C4-2B (cell line): ENCODE measurements at regions not wholly inside any gene's neighbourhood (a gene's known extent, or its start where the extent isn't known, plus 50 kb on each side); places are given as distances from the start of the nearest gene placed in this dataset.

Experiments used
- H3K27ac ChIP-seq: fragments of 450-650 bp; 2 replicates; pipeline ENCODE4 v1.5.1; 2017
- CTCF ChIP-seq: fragments of 450-650 bp; conservative IDR thresholded peaks from 2 replicates; pipeline ENCODE4 v1.5.1; 2017; ENCODE audit warnings: mild to moderate bottlenecking
- ZFX ChIP-seq: fragments of 450-650 bp; IDR thresholded peaks from 2 replicates; pipeline ENCODE4 v1.6.1; 2017

GRCh38 chr5:18091142-18091541 lies 456.9 kb downstream of the TAF11L14 start:
- no peak for TF ChIP-seq ZFX
- no peak for TF ChIP-seq CTCF
- no peak overlapping the region for H3K27ac ChIP-seq

GRCh38 chr5:18091758-18092157 lies 457.5 kb downstream of the TAF11L14 start:
- H3K27ac ChIP-seq: no peak overlapping the region
- no peak for TF ChIP-seq ZFX
- no peak for TF ChIP-seq CTCF

GRCh38 chr5:18095061-18095460 lies 460.8 kb downstream of the TAF11L14 start:
- no peak overlapping the region for H3K27ac ChIP-seq
- TF ChIP-seq CTCF (no peak), ZFX (no peak)

GRCh38 chr5:18097817-18098216 lies 463.6 kb downstream of the TAF11L14 start:
- no peak overlapping the region for H3K27ac ChIP-seq
- TF ChIP-seq ZFX (no peak), CTCF (no peak)

- TF ChIP-seq ZFX (no peak), CTCF (no peak)
Measured at GRCh38 chr5:18098691-18099090, 464.4 kb downstream of the TAF11L14 start.

GRCh38 chr5:18099261-18099660 lies 465.0 kb downstream of the TAF11L14 start:
- no peak for TF ChIP-seq ZFX
- TF ChIP-seq CTCF: no peak
- no peak overlapping the region for H3K27ac ChIP-seq

More at GRCh38 chr5:18098691-18099090, 464.4 kb downstream of the TAF11L14 start:
- H3K27ac ChIP-seq: no peak overlapping the region

- no peak for TF ChIP-seq ZFX
- no peak for TF ChIP-seq CTCF
- H3K27ac ChIP-seq: no peak overlapping the region
Measured at GRCh38 chr5:18101532-18101931, 467.3 kb downstream of the TAF11L14 start.
